ENCODE measurements at regions not wholly inside any gene's neighbourhood (a gene's known extent, or its start where the extent isn't known, plus 50 kb on each side); places are given as distances from the start of the nearest gene placed in this dataset.

DNA sequence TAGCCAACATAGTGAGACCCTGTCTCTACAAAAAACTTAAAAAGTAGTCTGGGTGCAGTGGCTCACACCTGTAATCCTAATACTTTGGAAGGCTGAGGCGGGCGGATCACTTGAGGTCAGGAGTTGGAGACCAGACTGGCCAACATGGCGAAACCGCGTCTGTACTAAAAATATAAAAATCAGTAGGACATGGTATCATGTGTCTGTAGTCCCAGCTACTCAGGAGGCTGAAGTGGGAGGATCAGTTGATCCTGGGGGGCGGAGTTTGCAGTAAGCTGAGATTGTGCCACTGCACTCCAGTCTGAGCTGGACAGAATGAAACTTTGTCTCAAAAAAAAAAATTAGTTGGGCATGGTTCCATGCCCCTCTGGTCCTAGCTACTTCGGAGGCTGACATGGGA lies 57.9 kb upstream of the MIER3 start:
- Histone ChIP-seq H2AFZ (ENCODE audit: low read length) (no peak overlapping the region), H3K27me3 (ENCODE audit: insufficient read depth, low read length) (no peaks in the 10 kb centered on the region), H3K23me2 (ENCODE audit: insufficient read length, low read depth, low read length, poor library complexity, severe bottlenecking) (no peaks in the 10 kb centered on the region), H3K79me1 (ENCODE audit: insufficient read depth, low read depth, low read length, poor library complexity, severe bottlenecking) (no peaks in the 10 kb centered on the region), H3K18ac (ENCODE audit: insufficient read length, low read depth, low read length) (no peak overlapping the region), H2BK5ac (ENCODE audit: insufficient read length, low read length) (no peak overlapping the region), H2BK120ac (ENCODE audit: low read depth, low read length, poor library complexity, severe bottlenecking) (no peak overlapping the region), H4K20me1 (ENCODE audit: control insufficient read depth, insufficient read depth, insufficient read length) (no peaks in the 10 kb centered on the region), H4K91ac (ENCODE audit: insufficient read length, low read depth, low read length) (no peak overlapping the region), H3K9ac (ENCODE audit: extremely low read depth, insufficient read length, low read length) (no peak overlapping the region), H3K4me1 (ENCODE audit: insufficient read depth, low read length) (no peaks in the 10 kb centered on the region), H2AK5ac (ENCODE audit: insufficient read length, low read length) (no peak overlapping the region), H3K27ac (ENCODE audit: insufficient read length, low read depth, low read length) (no peak overlapping the region), H3K14ac (ENCODE audit: insufficient read depth, low read length) (no peak overlapping the region), H3K4ac (ENCODE audit: low read depth, low read length) (no peak overlapping the region), H2BK20ac (ENCODE audit: low read depth, low read length, poor library complexity, severe bottlenecking) (no peak overlapping the region), H4K8ac (replicated peaks; ENCODE audit: insufficient read length, low read depth, low read length) (no peak overlapping the region), H3K23ac (ENCODE audit: insufficient read length, low read depth, low read length) (no peak overlapping the region), H2BK12ac (ENCODE audit: insufficient read length, low read depth, low read length) (no peak overlapping the region), H3K9me3 (ENCODE audit: control insufficient read depth, low read depth, low read length) (no peaks in the 10 kb centered on the region), H3K4me2 (ENCODE audit: insufficient read depth, insufficient read length, low read length) (no peak overlapping the region), H4K5ac (ENCODE audit: insufficient read length, low read depth, low read length) (no peak overlapping the region), H3T11ph (ENCODE audit: low read length) (no peak overlapping the region), H2BK15ac (ENCODE audit: low read depth, low read length) (no peak overlapping the region), H3K56ac (ENCODE audit: insufficient read length, low read depth, low read length) (no peak overlapping the region), H3K79me2 (ENCODE audit: insufficient read depth, low read length) (no peaks in the 10 kb centered on the region)
- H3K36me3 Mint-ChIP-seq (ENCODE audit: insufficient read depth in 1 of 3, low read depth in 3 of 3), result no peaks in the 10 kb centered on the region
- peaks cover 17 to 20% of the 10 kb centered on the region in 2 experiments for H3K4me1 Mint-ChIP-seq
- DNase-seq, result no peak
- no CpG with 5 or more reads among the region's 7 CpGs for WGBS (ENCODE audit: extremely low coverage, insufficient read length, low lambda C conversion rate)
- no peak overlapping the region for H3K4me3 Mint-ChIP-seq
- TF ChIP-seq, protein P1, sequence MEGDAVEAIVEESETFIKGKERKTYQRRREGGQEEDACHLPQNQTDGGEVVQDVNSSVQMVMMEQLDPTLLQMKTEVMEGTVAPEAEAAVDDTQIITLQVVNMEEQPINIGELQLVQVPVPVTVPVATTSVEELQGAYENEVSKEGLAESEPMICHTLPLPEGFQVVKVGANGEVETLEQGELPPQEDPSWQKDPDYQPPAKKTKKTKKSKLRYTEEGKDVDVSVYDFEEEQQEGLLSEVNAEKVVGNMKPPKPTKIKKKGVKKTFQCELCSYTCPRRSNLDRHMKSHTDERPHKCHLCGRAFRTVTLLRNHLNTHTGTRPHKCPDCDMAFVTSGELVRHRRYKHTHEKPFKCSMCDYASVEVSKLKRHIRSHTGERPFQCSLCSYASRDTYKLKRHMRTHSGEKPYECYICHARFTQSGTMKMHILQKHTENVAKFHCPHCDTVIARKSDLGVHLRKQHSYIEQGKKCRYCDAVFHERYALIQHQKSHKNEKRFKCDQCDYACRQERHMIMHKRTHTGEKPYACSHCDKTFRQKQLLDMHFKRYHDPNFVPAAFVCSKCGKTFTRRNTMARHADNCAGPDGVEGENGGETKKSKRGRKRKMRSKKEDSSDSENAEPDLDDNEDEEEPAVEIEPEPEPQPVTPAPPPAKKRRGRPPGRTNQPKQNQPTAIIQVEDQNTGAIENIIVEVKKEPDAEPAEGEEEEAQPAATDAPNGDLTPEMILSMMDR (conservative IDR thresholded peaks at IDR 0.05), result no peak
- no peaks in the 10 kb centered on the region for H3K9me3 Mint-ChIP-seq
- H3K27ac Mint-ChIP-seq, result no peak overlapping the region
- no peaks in the 10 kb centered on the region for H3K27me3 Mint-ChIP-seq (ENCODE audit: low read depth)

Data from H9 (cell line).